NCI-H2227 (cell line): ENCODE measurements at regions not wholly inside any gene's neighbourhood (a gene's known extent, or its start where the extent isn't known, plus 50 kb on each side); places are given as distances from the start of the nearest gene placed in this dataset.

Source experiments
- DNase-seq: peaks from one replicate; lab custom pipeline; 2025; ENCODE audit not compliant: unreplicated experiment; lab: John Stamatoyannopoulos, UW

DNA sequence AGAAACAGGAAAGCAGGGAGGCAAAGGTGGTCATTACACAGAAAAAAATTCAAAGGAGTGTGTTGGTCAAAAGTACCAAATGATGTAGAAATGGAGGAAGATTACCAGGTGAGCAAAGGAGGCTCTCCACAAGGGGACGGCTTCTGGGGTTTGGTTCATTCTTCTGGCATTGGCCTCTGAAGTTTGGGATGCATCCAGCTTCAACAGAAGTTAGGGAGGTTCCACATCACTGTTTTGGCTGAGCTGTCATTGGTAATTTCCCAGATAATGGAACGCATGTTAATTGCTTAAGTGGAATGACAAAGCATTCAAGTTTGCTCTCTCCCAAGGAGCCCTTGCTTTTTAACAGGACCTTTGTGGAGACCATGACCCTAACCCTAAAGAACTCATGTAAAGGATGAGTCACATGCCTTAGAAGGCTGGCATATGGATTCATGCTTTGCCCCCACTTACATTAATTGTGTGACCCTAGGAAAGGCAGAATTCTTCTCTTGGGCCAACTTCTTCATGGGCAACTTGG, 398.6 kb downstream of the GPAM start:
- DNase-seq: no peak

GRCh38 chr10:111785921-111786320, 397.6 kb downstream of the GPAM start:
- DNase-seq: no peak

GRCh38 chr10:111789821-111790220, 393.7 kb downstream of the GPAM start:
- no peak for DNase-seq

DNA sequence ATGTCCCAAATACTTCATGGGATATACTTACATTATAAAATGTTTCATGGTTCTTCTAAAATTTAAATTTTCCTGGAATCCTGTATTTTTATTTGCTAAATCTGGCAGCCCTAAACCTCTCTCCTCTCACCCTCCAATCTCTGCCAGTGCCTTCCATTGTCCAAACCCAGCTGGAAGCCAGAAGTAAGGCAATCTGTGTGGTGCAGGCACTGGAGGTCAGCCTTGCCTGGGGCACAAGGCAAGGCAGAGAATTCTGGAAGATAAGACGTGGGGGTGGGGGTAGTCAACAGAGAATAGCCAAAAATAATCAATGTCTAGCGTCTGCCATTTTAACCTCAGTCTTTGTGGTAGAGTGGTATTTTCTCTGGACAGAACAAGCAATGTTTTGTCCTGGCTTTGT, 381.7 kb downstream of the GPAM start:
- no peak for DNase-seq

DNA sequence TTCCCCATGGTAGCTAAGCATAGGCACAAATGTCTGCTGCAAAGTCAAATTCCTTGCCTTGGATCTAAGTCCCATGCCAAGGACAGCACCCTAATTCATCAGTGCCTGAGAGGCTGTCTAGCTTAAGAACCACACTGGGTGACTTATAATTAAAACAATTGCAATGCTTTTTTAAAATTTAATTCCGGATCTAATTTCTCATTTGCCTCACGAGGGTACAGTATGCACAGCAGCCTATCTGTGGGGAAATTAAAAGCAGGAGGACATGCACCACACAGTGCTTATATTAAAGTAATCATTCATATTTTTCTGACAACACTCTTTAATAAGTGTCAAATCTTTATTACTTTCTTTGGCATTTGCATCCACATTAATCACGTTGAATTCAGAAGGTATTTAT, 378.8 kb downstream of the GPAM start:
- DNase-seq: no peak

DNA sequence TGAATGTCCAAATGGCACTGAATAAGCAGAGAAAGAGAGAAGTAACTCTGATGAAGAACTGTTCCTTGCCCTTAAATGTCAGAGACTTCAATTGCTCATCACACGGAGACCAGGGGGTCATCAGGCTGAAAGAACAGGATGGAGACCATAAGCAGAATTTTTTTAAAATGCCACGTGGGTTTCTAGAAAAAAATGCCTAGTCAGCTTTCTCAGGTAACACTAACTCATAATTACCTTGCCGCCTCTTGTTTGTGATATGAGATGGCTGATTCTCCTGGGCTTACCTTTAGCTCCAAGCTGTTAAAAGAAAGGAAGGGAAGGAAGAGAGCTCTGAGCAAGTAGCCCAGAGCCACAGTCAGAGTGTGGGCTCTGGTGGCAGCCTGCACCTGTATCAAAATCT, 372.0 kb downstream of the GPAM start:
- no peak for DNase-seq

DNA sequence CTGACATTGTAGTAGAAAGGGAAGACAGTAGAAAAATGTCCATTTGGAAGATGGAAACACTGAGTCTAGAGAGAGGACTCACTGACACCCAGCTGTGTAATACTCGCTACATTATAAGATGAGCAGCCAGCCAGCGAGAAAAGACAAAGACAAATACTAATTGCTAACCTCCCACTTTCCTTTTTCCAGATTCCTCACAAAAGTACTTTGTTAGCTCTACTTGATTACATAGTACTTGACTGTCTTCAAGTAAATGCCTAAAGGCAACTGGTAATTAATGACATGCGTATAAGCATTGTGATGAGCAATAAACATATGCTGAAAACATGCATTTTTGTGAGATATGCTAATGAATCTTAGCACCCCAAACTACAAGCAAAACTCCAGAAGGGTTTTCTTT, 363.1 kb downstream of the GPAM start:
- DNase-seq: no peak

DNA sequence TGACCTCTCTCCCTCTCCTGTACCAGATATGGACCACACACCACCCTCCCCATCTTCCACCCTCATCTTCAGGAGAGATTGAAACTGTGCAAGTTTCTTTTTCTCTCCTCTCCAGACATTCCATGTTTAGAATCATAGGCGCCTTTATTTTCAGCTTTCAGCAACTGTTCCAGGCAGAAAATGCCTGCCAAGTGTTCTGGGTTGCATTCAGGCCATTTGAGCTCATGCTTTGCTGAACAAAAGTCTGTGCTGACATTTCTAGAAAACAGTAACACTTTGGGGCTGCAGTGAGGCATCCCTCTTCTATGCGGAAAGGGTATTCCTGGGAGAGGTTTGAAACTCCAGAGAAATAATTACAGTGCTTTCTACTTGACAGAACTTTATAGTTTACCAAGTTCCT, 361.7 kb downstream of the GPAM start:
- DNase-seq: no peak

DNA sequence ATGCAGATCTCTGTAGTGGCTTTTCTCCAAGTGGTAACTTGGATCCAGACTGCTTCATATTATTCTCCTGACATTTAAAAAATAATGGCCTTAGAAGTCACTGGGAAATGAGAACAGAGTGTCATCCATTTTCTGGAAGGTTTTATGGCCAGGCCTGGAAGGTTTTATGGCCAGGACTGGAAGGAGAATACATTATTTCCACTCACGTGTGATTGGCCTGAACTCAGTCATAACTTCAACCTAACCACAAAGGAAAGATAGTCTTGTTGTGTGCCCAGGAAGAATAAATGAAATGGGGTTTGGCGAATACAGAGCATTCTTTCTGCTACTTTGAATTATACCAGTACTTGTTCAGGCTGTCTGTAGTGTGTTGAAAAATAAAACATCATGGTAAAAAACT, 360.9 kb downstream of the GPAM start:
- DNase-seq: no peak

GRCh38 chr10:111824128-111824527, 359.4 kb downstream of the GPAM start:
- DNase-seq: no peak

DNA sequence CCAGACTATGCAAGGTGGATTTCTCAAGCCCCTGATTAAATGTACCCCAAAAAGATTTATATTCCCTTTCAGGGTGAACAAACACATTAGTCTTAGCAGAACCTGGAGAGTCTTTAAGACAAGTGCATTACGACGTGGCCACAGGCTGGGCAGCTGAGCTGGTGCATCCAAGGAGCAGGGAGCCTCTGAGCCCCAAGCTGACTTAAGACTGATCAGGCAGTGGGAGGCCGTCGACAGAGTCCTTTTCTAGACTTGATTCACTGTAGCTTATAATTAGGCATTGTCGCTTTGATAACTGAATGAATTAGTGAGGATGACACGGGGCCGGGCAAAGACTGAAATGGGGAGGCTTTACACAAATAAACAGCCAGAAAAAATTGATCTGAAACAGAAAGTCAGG, 353.2 kb downstream of the GPAM start:
- no peak for DNase-seq

DNA sequence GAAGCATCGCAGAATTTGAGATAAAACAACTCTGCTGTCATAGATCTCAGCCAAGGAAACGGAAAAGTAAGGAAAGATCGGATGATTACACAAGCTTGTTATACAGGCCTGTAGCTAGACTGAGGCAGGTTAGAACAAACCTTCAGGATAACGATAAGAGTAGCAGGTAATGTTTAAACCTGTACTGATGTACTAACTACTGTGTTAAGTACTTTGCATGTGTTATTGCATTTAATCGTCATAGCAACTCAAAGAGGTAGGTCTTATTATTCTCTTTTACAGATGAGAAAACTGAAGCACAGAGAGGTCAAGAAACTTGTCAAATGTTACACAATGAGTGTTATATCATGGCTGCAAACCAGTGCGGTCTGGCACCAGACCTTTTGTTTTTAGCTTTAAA, 352.5 kb downstream of the GPAM start:
- no peak for DNase-seq

DNA sequence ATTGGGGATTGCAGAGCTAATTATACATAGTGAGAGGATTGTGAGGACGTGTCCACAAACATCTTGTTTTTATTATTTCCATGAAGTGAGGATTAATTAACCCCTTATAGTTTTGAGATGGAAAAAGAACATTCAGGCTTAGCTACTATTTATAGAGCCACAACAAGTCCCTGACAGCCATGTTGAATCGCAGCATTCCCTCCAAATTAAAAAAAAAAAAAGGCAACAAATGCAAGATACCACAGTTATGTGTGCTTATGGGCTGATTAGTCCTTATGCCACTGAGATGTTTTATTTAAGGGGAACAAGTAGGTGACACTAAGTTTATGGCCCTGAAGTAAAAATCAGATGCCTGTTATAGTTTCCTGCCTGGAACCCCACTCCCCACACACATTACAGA, 350.3 kb downstream of the GPAM start:
- DNase-seq: no peak

GRCh38 chr10:111835574-111835973, 348.0 kb downstream of the GPAM start:
- no peak for DNase-seq

DNA sequence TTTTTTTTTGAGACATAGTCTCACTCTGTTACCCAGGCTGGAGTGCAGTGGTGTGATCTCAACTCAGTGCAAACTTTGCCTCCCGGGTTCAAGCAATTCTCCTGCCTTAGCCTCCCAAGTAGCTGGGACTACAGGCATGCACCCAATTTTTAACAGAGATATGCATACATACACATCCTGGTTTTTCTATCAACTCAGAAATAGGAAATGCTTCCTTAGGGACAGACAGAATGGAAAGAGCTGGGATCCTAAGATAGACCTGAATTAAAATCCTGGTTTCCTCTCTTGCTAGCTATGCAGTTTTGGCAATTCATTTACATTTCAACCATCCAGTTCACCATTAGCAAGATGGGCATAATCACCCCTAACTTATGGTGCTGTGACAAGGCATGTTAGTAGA, 347.5 kb downstream of the GPAM start:
- no peak for DNase-seq

- DNase-seq: no peak
Observed at GRCh38 chr10:111836571-111836970, 347.0 kb downstream of the GPAM start.

DNA sequence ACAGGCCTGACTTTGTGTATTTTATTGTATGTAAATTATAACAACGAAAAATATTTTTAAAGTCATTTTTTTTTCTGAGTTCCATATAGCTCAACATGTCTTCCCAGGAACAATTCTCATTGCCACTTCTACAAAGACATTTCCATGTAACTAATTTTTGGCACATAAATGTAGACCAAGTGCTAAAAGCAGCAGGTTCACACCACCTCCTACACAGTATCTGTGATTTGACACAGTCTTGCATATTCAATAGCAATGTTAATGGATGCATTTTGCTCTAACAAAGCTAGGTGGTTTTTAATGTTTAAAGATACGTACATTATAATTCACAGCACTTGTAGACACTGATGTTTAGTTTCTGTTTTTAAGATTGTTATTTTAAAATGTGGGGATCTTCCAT, 346.5 kb downstream of the GPAM start:
- no peak for DNase-seq

DNA sequence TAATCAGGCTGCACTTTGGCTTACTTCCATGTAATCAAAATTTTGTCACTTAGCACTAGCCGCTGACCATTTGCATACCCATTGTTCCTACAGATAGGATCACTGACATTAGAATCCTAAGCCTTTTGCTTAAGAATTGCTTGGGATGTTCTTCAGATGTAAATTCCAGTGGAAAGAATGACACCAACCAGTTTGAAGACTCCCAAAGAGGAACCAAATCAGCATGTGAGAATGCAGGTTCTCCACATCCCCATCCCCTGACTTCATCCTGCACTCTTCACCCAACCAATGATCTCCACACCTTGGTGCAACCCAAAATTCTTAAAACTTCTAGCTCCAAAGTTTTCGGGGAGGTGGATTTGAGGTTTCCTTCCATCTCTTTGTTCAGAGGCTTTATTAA, 345.6 kb downstream of the GPAM start:
- DNase-seq: no peak

DNA sequence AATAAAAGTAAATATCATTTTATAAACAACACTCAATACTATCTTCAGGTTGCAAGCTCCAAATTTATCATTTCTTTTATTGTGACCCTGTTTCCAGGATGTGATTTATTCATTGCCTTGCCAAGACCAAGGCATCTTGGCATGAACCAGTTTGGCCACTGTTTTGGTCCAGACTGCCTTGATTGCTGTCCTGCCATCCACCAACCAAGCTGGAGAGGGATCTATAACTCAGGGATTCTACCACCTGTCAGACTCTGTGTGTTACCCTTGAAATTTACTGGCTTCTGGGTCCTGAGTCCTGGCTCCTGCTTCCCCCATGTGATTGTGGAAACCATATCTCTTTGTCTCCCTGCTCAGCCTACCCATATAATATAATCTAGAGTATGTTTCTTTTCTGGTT, 343.0 kb downstream of the GPAM start:
- DNase-seq: no peak

DNA sequence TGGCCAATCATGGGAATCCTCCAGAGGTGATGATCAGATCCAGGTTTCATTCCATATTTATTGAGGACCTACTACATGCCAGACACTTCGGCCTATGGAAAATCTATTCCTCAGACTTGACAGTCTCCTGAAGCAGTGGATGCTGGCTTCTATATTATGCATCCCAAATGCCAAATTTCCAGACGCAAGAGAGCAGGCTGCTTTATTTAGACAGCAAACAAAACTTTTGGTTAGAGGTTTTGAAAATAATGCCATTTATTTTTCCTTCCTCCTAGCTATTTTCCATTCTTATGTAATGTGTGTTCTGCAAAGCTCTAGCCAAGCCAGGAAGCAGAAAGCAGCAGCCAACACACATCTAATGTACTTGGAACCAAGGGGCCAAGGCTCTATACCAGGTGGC, 330.8 kb downstream of the GPAM start:
- no peak for DNase-seq

GRCh38 chr10:111856631-111857030, 326.9 kb downstream of the GPAM start:
- DNase-seq: no peak

DNA sequence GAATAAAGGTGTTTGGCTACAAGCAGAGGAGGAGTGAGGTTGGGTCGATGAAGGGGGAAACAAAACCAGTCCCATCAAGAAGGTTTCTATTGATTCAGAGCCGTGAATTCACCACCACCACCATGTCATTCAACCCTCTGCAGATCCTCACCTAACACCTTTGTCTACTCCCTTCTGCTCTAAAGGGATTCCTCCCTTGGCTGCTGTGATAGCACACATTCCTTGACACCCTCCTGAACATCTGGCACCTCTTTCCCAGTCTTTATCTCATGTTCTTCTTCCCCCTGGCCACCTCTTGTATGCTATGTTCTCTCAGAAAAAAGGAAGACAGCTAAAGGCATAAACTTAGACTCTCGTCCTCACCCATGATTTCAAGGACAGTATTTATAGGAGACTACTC, 318.0 kb downstream of the GPAM start:
- no peak for DNase-seq

GRCh38 chr10:111871458-111871857, 312.1 kb downstream of the GPAM start:
- no peak for DNase-seq

DNA sequence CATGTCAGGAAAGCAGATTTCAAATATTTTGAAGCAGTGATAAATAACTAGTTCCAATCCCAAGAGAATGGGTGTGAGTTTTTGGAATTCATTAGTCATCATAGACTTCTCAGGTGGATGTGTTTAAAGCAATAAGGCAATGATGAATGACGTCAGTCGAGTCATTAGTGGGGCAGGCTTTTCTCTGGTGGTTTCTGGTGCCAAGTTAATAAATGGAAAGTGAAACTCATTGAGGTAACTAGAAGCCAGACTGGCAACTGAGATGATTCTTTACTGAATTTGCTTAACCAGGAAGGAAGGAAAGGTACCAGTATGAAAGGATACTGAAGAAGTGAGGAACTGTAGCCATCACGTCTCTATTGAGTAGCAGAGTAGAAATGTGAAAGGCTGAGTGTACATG, 311.0 kb downstream of the GPAM start:
- DNase-seq: no peak
